Activated naive CD4-positive, alpha-beta T cell treated with anti-CD3 and anti-CD28 coated beads, Interleukin-2, amount 50 U/mL, for 72 hours (primary cell): ENCODE measurements at regions not wholly inside any gene's neighbourhood (a gene's known extent, or its start where the extent isn't known, plus 50 kb on each side); places are given as distances from the start of the nearest gene placed in this dataset.

Source experiments
- ATAC-seq, 2 donors: fragments of 150-1000 bp; cut with Tn5 transposase; 2 replicates each; pipeline ENCODE4 v1.10.0; 2021; ENCODE audit warnings: mild to moderate bottlenecking in 2 of 2, moderate library complexity in 2 of 2
- DNase-seq, 2 donors: peaks; one replicate each; pipeline ENCODE4 v3.0.0; 2021 to 2022; ENCODE audit warnings: low spot score in 2 of 2
- H3K27ac Mint-ChIP-seq, 2 donors: one replicate each; pipeline ENCODE4 v1.8.0; 2022; ENCODE audit warnings: mild to moderate bottlenecking in 2 of 2, mixed read lengths in 2 of 2
- H3K36me3 Mint-ChIP-seq, 2 donors: one replicate each; pipeline ENCODE4 v1.8.0; 2022; ENCODE audit warnings: mixed read lengths in 2 of 2
- H3K9me3 Mint-ChIP-seq, 2 donors: one replicate each; pipeline ENCODE4 v1.8.0; 2022; ENCODE audit warnings: mixed read lengths in 2 of 2

DNA sequence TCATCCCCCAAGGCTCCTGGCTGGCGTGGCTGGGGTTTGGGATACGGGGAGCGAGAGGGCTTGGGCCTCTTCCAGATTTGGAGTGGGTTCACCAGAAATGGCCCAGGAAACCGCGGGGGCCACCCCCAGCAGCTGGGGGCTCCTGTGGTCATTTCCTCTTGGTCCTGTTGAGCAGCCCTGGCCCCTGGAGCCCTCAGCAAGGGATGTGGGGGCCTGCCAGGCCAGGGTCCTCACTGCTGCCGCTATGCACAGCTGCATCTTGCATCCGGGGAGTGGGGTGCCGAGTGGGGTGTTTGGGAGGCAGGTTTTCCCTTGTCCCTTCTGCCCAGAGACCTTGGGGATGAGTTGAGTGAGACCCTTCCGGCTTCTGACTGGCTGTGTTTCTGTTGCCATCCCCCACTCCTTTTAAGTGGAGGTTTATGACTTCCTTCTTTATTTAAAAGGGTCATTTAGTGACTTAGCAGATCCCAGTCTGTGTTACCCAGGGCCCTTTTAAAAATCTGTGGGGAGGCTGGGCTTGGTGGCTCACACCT is 319.8 kb downstream of the SEC14L1 start:
- ATAC-seq, result no peak
- DNase-seq, result no peak
- peaks cover 32 to 57% of the 10 kb centered on the region in 2 donors for H3K36me3 Mint-ChIP-seq
- H3K27ac Mint-ChIP-seq, result peak overlapping the region; percentile 96 to 98
- H3K9me3 Mint-ChIP-seq, result peaks cover 0 to 3% of the 10 kb centered on the region in 2 donors

DNA sequence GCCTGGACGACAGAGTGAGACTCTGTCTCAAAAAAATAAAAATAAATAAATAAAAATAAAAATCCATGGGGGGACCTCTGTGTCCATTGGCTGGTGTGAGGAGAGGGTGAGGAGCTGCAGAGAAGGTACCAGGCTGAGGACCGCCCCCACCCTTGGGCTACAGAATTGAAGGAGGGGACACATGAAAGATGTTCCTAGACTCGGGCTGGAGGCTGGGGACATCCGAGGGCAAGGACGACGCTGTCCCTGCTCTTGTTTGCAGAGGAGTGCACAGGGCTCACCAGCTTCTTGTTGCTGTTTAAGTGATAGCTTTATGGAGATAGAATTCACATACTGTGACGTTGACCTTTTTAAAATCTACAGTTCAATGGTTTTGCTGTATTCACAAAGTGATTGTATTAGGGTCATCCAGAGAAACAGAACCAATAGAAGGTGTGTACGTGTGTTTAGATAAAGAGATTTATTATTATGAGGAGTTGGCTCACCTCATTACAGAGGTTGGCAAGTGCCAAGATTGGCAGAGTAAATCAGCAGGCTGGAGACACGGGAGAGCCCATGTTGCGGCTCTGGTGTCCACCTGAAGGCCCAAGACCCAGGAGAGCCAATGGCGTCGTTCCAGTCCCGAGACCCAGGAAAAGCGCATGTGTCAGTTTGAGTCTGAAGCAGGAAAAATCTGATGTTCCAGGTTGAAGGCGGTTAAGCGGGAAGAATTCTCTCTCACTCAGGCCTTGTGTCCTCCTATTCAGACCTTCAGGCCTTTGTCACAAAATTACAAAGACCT is 320.7 kb downstream of the SEC14L1 start:
- Mint-ChIP-seq H3K36me3 (peaks cover 28 to 57% of the 10 kb centered on the region in 2 donors), H3K9me3 (peaks cover 0 to 3% of the 10 kb centered on the region in 2 donors), H3K27ac (peak overlapping the region; percentile 96 to 98)
- DNase-seq (no peak), ATAC-seq (no peak)

DNA sequence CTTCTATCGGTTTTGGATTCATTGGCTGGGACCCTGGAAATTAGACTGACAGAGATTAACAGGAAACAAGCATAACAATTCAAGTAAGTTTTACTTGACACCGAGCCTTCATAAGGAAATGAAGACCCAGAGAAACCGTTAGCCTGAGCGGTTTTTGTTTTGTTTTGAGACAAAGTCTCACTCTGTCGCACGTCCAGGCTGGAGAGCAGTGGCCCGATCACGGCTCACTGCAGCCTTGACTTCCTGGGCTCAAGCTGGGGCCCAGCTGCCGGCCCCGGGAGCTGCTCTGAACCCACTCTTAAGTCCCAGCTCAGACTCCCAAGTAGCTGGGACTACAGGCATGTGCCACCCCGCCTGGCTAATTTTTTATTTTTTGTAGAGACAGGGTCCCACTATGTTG is 321.3 kb downstream of the SEC14L1 start:
- peak in 1 of 2 donors; percentile 44 for DNase-seq
- peak in 1 of 2 donors; percentile 21 for ATAC-seq
- peak overlapping the region; percentile 96 to 98 for H3K27ac Mint-ChIP-seq
- peaks cover 25 to 57% of the 10 kb centered on the region in 2 donors for H3K36me3 Mint-ChIP-seq
- H3K9me3 Mint-ChIP-seq, result peaks cover 0 to 3% of the 10 kb centered on the region in 2 donors

DNA sequence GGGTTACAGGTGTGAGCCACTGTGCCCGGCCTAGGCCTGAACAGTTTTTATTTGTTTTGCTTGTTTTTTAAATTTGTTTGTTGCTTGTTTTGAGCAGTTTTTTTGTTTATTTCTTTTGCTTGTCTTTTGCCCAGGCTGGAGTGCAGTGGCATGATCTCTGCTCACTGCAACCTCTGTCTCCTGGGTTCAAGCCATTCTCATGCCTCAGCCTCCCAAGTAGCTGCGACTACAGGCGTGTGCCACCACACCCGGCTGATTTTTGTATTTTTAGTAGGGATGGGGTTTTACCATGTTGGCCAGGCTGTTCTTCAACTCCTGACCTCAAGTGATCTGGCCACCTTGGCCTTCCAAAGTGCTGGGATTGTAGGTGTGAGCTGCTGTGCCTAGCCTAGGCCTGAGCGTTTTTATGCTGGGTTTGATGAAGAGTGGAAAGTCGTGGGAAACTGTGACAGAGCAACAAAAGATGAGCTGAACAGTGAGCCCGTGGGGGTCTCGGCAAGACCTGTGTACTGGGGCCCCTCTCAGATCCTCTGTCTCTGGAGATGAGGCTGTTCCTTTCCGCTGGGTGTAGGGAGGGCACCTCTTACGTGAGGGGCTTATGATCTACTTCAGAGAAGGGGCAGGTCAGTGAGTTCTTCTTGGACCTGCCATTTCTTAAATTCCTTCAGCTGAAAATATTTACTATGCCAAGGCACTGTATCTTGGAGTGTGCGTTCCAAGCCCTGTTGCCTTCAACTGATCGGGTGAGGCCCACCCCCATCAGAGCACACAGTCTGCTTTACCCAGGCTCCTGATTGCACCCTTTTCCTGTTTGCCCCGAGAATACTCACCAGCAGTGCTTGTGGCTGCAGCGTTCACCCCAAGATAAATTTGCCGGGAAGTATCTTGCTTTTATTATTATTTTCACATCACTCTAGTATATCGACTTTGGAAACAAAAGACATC is 322.1 kb downstream of the SEC14L1 start:
- Mint-ChIP-seq H3K9me3 (peaks cover 0 to 3% of the 10 kb centered on the region in 2 donors), H3K27ac (peak overlapping the region; percentile 96 to 98), H3K36me3 (peaks cover 20 to 53% of the 10 kb centered on the region in 2 donors)
- ATAC-seq (no peak), DNase-seq (no peak)

DNA sequence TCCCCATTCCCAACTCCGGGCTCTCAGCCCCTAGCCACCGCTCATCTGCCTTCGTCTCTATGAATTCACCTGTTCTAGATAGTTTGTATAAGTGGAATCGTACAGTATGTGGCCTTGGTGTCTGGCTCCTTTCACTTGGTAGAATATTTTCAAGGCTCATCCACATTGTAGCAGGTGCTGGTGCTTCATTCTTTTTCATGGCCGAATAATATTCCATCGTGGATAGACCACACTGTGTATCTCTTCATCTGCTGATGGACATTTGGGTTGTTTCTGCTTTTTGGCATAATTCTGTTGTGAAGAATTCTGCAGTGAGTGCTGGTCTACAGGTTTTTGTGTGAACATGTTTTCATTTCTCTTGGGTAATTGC is 324.2 kb downstream of the SEC14L1 start:
- Mint-ChIP-seq H3K27ac (peak overlapping the region; percentile 86 to 95), H3K9me3 (peaks cover 4 to 15% of the 10 kb centered on the region in 2 donors), H3K36me3 (peaks cover 23 to 57% of the 10 kb centered on the region in 2 donors)
- DNase-seq, result no peak
- no peak for ATAC-seq

DNA sequence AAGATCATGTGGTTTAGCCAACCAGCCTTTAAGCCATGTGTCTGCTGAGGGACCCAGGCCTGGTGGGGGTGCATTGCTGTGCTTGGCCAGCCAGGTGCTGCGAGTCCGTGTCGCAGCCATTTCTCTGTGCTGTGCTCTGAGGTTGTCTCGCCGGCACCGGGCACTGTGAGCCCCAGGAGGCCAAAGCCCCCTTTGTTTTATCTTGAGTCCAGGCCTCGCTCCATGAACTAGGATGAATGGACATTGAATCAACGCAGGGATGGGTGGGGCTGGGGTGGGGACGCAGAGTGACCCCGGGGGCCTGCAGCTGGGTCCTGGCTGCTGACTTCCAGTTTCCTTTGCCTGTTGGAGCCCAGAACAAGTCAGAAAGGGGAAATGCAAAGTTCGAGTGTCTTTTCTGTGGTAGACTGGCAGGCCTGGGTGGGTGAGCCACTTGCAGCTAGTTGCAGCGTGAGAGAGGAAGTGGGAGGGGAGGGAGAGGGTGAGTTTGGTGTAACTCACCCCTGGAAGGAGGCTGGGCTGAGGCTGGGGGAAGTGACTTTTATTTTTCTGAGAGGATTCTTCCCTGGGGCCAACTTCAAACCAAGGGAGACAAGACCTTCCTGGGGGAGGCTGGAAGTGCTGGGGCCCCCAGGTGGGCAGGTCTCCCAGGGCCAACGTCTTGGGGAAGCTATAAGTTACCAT is 324.7 kb downstream of the SEC14L1 start:
- H3K36me3 Mint-ChIP-seq, result peaks cover 28 to 62% of the 10 kb centered on the region in 2 donors
- peak; percentile 69 to 73 for DNase-seq

DNA sequence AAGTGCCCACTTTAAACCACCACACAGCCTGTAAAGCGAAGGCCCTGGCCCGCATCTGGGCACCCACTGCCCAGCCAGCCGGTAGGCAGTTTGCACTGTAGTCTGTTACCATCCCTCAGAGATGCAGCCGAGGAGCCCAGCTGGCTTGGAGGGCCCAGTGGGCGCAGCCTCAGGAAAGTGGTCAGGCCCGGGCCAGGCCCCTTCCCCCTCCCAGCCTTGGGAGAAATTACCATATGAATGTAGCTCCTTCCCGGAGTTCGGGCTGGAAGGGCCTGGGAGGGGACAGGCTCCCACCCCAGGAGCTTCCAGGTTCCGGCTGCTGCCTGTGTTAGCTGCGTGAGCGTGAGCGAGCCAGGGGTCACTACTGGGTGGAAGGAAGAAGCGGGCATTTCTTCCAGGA is 325.4 kb downstream of the SEC14L1 start:
- H3K36me3 Mint-ChIP-seq, result peaks cover 28 to 67% of the 10 kb centered on the region in 2 donors
- no peak for DNase-seq
- H3K9me3 Mint-ChIP-seq, result peaks cover 9 to 22% of the 10 kb centered on the region in 2 donors
- peak in 1 of 2 donors; percentile 1 for ATAC-seq
- peak overlapping the region; percentile 86 to 95 for H3K27ac Mint-ChIP-seq

More for the DNA sequence above, 324.7 kb downstream of the SEC14L1 start:
- ATAC-seq, result peak; percentile 75 to 84
- Mint-ChIP-seq H3K27ac (peak overlapping the region; percentile 86 to 95), H3K9me3 (peaks cover 9 to 21% of the 10 kb centered on the region in 2 donors)

DNA sequence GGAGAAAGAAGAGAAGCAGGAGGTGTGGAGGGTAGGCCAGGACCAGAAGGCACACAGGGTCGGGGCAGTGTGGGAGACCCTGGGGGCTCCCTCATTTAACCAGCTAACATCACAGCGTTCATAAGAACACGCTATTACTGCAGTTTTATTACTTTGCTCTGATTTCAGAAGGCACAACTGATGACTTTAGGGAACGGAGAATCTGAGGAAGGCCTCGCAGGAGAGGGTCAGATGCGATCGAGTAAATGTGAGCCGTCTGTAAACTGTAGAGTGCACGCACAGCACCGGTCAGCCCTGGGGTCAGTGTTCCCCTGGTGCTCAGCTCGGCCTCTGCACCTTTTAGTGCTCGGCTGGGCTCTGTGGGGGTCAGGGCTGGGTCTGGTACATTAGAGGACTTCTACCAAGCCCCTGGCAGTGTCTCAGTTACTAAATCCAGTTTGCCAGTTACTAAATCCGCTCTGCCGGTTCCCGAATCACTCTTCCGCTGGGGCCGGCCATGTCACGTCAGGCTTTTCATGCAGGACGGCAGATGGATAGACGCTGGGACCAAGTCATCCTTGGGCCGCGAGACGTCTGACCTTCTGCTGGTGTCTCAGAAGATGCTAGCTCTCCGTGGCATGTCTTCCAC is 325.9 kb downstream of the SEC14L1 start:
- DNase-seq, result no peak
- Mint-ChIP-seq H3K36me3 (peaks cover 28 to 61% of the 10 kb centered on the region in 2 donors), H3K27ac (peak overlapping the region; percentile 86 to 95), H3K9me3 (peaks cover 9 to 22% of the 10 kb centered on the region in 2 donors)
- ATAC-seq, result no peak

DNA sequence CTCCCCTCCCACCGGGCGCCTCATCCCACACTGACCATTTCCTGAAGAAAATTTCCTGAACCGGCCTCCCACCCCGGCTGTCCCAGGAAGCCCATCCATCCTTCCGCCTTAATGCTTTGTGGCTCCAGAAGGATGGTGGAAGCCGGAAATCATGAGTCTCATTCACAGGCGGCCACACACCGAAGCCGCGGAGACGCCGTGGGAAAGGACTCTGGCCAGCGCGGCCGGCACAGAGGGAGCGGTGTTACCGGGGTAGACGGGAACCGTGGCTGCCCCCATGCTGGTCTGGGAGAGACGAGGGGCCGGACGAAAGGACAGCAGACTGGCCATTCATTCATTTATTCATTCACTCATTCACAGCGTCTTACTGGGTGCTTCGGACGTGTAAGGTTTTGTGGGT is 326.8 kb downstream of the SEC14L1 start:
- DNase-seq, result no peak
- H3K27ac Mint-ChIP-seq, result peak overlapping the region; percentile 86 to 90
- no peak for ATAC-seq
- peaks cover 9 to 22% of the 10 kb centered on the region in 2 donors for H3K9me3 Mint-ChIP-seq
- H3K36me3 Mint-ChIP-seq, result peaks cover 28 to 59% of the 10 kb centered on the region in 2 donors

DNA sequence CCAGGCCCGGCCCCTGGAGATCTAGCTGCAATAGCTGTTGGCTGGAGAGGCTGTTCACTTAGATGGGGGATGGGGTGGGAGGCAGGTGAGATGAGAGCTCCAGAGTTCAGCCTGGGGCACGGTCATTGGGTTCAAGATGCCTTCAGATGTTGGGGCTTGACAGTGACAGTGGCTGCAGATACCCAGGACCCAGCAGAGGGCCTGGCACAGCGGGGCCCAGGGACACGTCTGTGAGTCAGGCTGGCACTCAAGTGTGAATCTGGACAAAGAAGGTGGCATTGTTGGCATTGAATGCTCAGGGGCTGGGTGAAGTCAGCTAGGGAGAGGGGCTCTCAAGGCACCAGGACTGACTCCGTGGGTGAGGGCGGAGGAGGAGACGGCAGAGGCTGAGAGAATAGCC is 328.1 kb downstream of the SEC14L1 start:
- ATAC-seq (no peak), DNase-seq (no peak)
- Mint-ChIP-seq H3K9me3 (peaks cover 9 to 22% of the 10 kb centered on the region in 2 donors), H3K36me3 (peaks cover 28 to 49% of the 10 kb centered on the region in 2 donors), H3K27ac (peak overlapping the region; percentile 86 to 90)

DNA sequence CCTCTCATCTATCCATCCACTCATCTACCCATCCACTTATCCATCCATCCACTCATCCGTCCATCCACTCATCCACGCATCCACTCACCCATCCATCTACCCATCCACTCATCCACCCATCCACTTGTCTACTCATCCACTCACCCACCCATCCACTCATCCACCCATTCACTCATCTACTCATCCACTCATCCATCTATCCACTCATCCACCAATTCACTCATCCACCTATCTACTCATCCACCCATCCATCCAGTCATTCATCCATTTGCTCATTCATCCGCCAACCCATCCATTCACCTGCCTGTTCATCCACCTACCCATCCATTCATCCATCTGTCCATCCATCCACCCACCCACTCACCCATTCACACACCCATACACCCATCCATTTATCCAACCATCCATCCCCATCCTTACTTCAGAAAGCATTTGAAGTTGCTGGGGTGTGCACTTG is 329.6 kb downstream of the SEC14L1 start:
- peak overlapping the region; percentile 77 to 87 for H3K27ac Mint-ChIP-seq
- DNase-seq (no peak), ATAC-seq (no peak)
- H3K36me3 Mint-ChIP-seq, result peaks cover 26 to 46% of the 10 kb centered on the region in 2 donors
- H3K9me3 Mint-ChIP-seq, result peaks cover 9 to 19% of the 10 kb centered on the region in 2 donors

DNA sequence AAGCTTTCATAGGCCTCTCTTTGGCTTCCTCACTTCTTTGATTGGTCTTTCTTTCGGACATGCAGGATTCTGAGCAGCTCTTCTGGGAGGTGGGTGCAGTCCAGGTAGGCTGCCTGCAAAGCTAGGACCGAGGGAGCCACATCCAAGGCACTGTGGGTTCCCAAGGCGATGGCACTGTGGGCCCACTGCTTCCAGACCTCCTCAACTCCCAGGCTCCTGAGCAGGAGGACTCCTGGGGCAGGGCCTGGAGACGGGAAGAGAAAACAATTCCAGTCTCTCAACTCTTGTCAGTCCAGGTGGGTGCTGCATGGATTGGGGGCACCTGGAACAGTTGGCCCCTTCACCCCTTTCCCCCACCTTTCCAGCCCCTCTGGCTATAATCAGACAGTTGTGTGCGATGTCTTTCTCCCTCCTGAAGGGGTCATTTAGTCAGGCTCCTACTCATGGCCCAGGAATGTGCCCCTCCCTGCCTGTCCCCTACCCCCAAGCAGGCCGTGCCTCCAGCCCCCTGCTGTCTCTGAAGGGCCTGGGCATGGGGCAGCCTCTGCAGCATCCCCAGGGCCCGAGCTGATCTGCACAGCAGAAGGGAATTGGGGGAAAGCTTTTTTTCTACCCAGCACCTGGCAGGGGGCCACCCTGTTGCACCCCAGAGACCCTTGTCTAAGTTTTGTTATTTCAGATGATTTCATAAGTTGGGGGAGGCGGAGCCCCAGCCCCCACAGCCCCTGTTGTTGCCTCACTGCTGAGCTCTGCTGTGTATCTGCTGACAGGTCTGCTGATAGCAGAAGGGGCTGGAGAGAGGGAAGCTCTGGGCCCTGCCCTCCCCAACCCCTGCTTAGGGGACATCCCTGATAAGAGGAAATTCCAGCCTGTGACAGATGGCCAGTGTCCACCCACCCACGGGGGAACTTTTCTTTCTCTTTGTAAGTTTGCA is 330.3 kb downstream of the SEC14L1 start:
- ATAC-seq (no peak), DNase-seq (no peak)
- H3K27ac Mint-ChIP-seq, result peak overlapping the region; percentile 79 to 88
- H3K9me3 Mint-ChIP-seq, result peaks cover 9 to 19% of the 10 kb centered on the region in 2 donors
- peaks cover 29 to 48% of the 10 kb centered on the region in 2 donors for H3K36me3 Mint-ChIP-seq

DNA sequence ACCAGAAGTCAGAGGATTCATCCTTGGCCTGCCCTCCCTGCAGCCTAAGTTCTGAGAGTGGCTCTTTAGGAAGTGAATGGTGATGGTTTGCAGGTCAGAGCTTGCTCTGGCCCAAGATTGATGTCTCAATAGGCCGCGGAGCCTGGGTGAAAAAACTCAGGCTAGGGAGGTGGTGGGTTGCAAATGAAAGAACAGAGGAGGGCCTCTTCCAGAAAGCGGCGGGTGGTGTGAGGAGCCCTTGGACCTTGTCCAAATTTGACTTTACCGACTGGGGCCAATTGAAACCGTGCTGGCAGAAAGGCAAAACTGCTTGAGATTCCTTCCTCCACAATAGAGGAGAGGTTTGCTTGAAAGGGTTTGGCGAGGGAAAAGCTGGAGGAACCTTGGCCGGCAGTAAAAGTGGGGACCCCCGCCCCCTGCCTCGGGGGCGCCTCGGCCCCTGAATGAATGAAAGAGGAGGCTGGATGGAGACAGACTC is 331.3 kb downstream of the SEC14L1 start:
- H3K27ac Mint-ChIP-seq, result peak overlapping the region; percentile 79 to 88
- peaks cover 29 to 44% of the 10 kb centered on the region in 2 donors for H3K36me3 Mint-ChIP-seq
- no peak for DNase-seq
- peaks cover 9 to 19% of the 10 kb centered on the region in 2 donors for H3K9me3 Mint-ChIP-seq
- ATAC-seq, result no peak

DNA sequence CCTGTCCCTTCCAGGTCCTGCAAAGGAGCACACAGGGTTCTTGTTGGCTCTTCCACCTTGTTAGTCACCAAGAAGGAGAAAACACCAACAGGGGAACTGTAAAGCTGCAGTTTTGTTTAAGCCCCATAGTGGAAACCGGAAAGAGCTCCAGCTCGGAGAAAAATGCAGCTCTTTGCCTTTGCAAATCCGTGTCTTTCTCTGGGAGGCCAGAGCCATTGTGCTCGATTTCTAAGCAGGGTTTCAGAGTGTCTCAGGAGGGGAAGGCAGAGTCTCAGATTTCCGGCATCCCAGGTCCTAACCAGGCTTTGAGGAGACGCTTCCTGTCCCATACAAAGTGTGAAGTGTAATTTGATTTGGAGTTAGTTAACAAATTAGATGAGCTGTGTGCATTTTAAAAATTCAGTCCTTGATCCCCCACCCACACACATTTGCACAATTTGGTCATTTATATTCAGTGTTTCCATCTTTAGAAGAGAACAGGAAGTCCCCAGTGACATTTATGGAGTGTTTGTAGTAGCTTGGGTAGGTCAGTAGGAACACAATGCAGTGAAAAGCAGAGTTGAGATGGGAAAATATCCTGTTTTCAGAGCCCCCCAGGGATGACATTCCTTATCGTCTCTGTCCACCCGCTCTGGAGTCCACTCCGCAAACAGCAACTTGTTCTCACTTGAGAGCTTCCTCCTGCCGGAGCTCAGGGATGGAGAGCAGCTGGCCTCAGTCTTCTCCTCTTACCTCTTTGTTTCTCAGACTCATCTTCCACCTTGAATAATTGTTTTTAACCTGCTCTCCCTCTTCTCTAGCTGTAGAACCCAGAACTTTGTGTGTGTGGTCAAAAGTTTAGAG is 331.9 kb downstream of the SEC14L1 start:
- DNase-seq, result no peak
- H3K36me3 Mint-ChIP-seq, result peaks cover 29 to 51% of the 10 kb centered on the region in 2 donors
- peaks cover 9 to 19% of the 10 kb centered on the region in 2 donors for H3K9me3 Mint-ChIP-seq
- peak overlapping the region; percentile 79 to 88 for H3K27ac Mint-ChIP-seq
- ATAC-seq, result peak; percentile 41 to 52
